CD8-positive, alpha-beta memory T cell (primary cell): ENCODE measurements at regions not wholly inside any gene's neighbourhood (a gene's known extent, or its start where the extent isn't known, plus 50 kb on each side); places are given as distances from the start of the nearest gene placed in this dataset.

Source experiments
- CTCF ChIA-PET: fragments of 350-600 bp; sonication (Branson Sonifier 250); formaldehyde crosslinking; loops from one replicate; lab custom pipeline; 2021; ENCODE audit warnings: antibody characterized with exemption; lab: Charles Lee
- POLR2A ChIA-PET: fragments of 350-600 bp; sonication (Branson Sonifier 250); formaldehyde crosslinking; loops from one replicate; lab custom pipeline; 2021; ENCODE audit warnings: antibody characterized with exemption; lab: Charles Lee
- DNase-seq, 5 donors: peaks; one replicate each; pipeline versions ENCODE4 v3.0.0 to v3.0.0-alpha.2; 2020 to 2022; ENCODE audit warnings: mixed read lengths in 1 of 5
- H3K27ac ChIP-seq: one replicate; pipeline ENCODE4 v1.7.0; 2013; ENCODE audit warnings: low read depth, mild to moderate bottlenecking, low read length, moderate library complexity
- H3K27me3 ChIP-seq: 2 replicates; pipeline ENCODE4 v1.7.0; 2013; ENCODE audit warnings: low read length, mild to moderate bottlenecking; ENCODE audit not compliant: insufficient read depth, poor library complexity, severe bottlenecking
- H3K36me3 ChIP-seq: 2 replicates; pipeline ENCODE4 v1.7.0; 2013; ENCODE audit warnings: mild to moderate bottlenecking, low read length, moderate library complexity; ENCODE audit not compliant: insufficient read depth
- H3K4me1 ChIP-seq: 2 replicates; pipeline ENCODE4 v1.7.0; 2013; ENCODE audit warnings: mild to moderate bottlenecking, low read length, moderate library complexity; ENCODE audit not compliant: insufficient read depth
- H3K4me3 ChIP-seq: 2 replicates; pipeline ENCODE4 v1.7.0; 2013; ENCODE audit warnings: mild to moderate bottlenecking, low read length
- H3K9me3 ChIP-seq: 2 replicates; pipeline ENCODE4 v1.7.0; 2013; ENCODE audit warnings: mild to moderate bottlenecking, low read length
- H3K27ac Mint-ChIP-seq, 8 donors: one replicate each; pipeline ENCODE4 v1.8.0; 2020 to 2021; ENCODE audit warnings: mixed read lengths in 8 of 8, mild to moderate bottlenecking in 6 of 8, inconsistent platforms in 3 of 8, moderate library complexity in 3 of 8
- H3K27me3 Mint-ChIP-seq, 2 donors: one replicate each; pipeline ENCODE4 v1.8.0; 2020 to 2021; ENCODE audit warnings: mixed read lengths in 2 of 2, mild to moderate bottlenecking in 1 of 2, moderate library complexity in 1 of 2
- H3K36me3 Mint-ChIP-seq, 3 donors: one replicate each; pipeline ENCODE4 v1.8.0; 2020 to 2021; ENCODE audit warnings: mixed read lengths in 3 of 3, inconsistent platforms in 1 of 3, mild to moderate bottlenecking in 1 of 3
- H3K4me1 Mint-ChIP-seq, 3 donors: one replicate each; pipeline ENCODE4 v1.8.0; 2020 to 2021; ENCODE audit warnings: mixed read lengths in 3 of 3, inconsistent platforms in 1 of 3, mild to moderate bottlenecking in 1 of 3
- H3K4me3 Mint-ChIP-seq, 7 donors: one replicate each; pipeline ENCODE4 v1.8.0; 2020 to 2021; ENCODE audit warnings: mixed read lengths in 7 of 7, mild to moderate bottlenecking in 6 of 7, moderate library complexity in 4 of 7, inconsistent platforms in 2 of 7
- H3K9me3 Mint-ChIP-seq, 5 donors: one replicate each; pipeline ENCODE4 v1.8.0; 2020 to 2022; ENCODE audit warnings: mixed read lengths in 5 of 5, mild to moderate bottlenecking in 3 of 5, moderate library complexity in 2 of 5, inconsistent platforms in 1 of 5

- H3K4me1 ChIP-seq: no peaks in the 10 kb centered on the region
- H3K9me3 ChIP-seq: no peaks in the 10 kb centered on the region
- no peak overlapping the region for H3K27ac ChIP-seq
- CTCF ChIA-PET: interaction anchor here (2.0 kb wide), 1 partner anchor 12 kb away, joined by 6 read pairs; no protein-coding TSS in a partner anchor
- H3K4me1 Mint-ChIP-seq: no peaks in the 10 kb centered on the region
- no peak overlapping the region for H3K27ac Mint-ChIP-seq
- peaks cover 0 to 6% (median 2%) of the 10 kb centered on the region in 5 donors for H3K9me3 Mint-ChIP-seq
- POLR2A ChIA-PET: no interaction called here
- no peak overlapping the region for H3K4me3 ChIP-seq
- no peak for DNase-seq
- no peaks in the 10 kb centered on the region for H3K36me3 Mint-ChIP-seq
- H3K4me3 Mint-ChIP-seq: no peak overlapping the region
- H3K36me3 ChIP-seq: no peaks in the 10 kb centered on the region
- H3K27me3 ChIP-seq: no peaks in the 10 kb centered on the region
- no peaks in the 10 kb centered on the region for H3K27me3 Mint-ChIP-seq
Measured at GRCh38 chr2:34012715-34013302, 413.7 kb upstream of the FAM98A start.

- CTCF ChIA-PET: interaction anchor here (2.0 kb wide), 1 partner anchor 13 kb away, joined by 6 read pairs; no protein-coding TSS in a partner anchor
- POLR2A ChIA-PET: no interaction called here
- Histone ChIP-seq H3K4me1 (no peaks in the 10 kb centered on the region), H3K27me3 (no peaks in the 10 kb centered on the region), H3K27ac (no peak overlapping the region), H3K4me3 (no peak overlapping the region), H3K9me3 (no peaks in the 10 kb centered on the region), H3K36me3 (no peaks in the 10 kb centered on the region)
- no peak overlapping the region for H3K4me3 Mint-ChIP-seq
- H3K36me3 Mint-ChIP-seq: no peaks in the 10 kb centered on the region
- H3K4me1 Mint-ChIP-seq: no peaks in the 10 kb centered on the region
- H3K27me3 Mint-ChIP-seq: no peaks in the 10 kb centered on the region
- no peak overlapping the region for H3K27ac Mint-ChIP-seq
- peaks cover 0 to 6% (median 2%) of the 10 kb centered on the region in 5 donors for H3K9me3 Mint-ChIP-seq
- DNase-seq: no peak
Measured at GRCh38 chr2:34011684-34012083, 412.6 kb upstream of the FAM98A start.

- Mint-ChIP-seq H3K36me3 (no peaks in the 10 kb centered on the region), H3K4me3 (no peak overlapping the region), H3K9me3 (peaks cover 0 to 5% (median 0%) of the 10 kb centered on the region in 5 donors), H3K4me1 (no peaks in the 10 kb centered on the region), H3K27me3 (no peaks in the 10 kb centered on the region), H3K27ac (no peak overlapping the region)
- Histone ChIP-seq H3K4me3 (no peak overlapping the region), H3K4me1 (no peaks in the 10 kb centered on the region), H3K9me3 (no peaks in the 10 kb centered on the region), H3K27ac (no peak overlapping the region), H3K27me3 (no peaks in the 10 kb centered on the region), H3K36me3 (no peaks in the 10 kb centered on the region)
- ChIA-PET POLR2A (no interaction called here), CTCF (no interaction called here)
- DNase-seq: no peak
Measured at GRCh38 chr2:34005901-34006300, 406.8 kb upstream of the FAM98A start.

- Histone ChIP-seq H3K9me3 (no peaks in the 10 kb centered on the region), H3K4me1 (no peaks in the 10 kb centered on the region), H3K27ac (no peak overlapping the region), H3K4me3 (no peak overlapping the region), H3K27me3 (no peaks in the 10 kb centered on the region), H3K36me3 (no peaks in the 10 kb centered on the region)
- Mint-ChIP-seq H3K27ac (no peak overlapping the region), H3K4me1 (no peaks in the 10 kb centered on the region), H3K4me3 (no peak overlapping the region), H3K27me3 (no peaks in the 10 kb centered on the region), H3K36me3 (no peaks in the 10 kb centered on the region), H3K9me3 (peaks cover 0 to 6% (median 0%) of the 10 kb centered on the region in 5 donors)
- POLR2A ChIA-PET: no interaction called here
- CTCF ChIA-PET: no interaction called here
- DNase-seq: no peak
Measured at GRCh38 chr2:34004936-34005335, 405.8 kb upstream of the FAM98A start.

GRCh38 chr2:34003795-34004194, 404.7 kb upstream of the FAM98A start:
- Mint-ChIP-seq H3K36me3 (no peaks in the 10 kb centered on the region), H3K27me3 (no peaks in the 10 kb centered on the region), H3K4me1 (no peaks in the 10 kb centered on the region), H3K9me3 (peaks cover 0 to 8% (median 0%) of the 10 kb centered on the region in 5 donors), H3K4me3 (no peak overlapping the region), H3K27ac (no peak overlapping the region)
- Histone ChIP-seq H3K4me3 (no peak overlapping the region), H3K27me3 (no peaks in the 10 kb centered on the region), H3K36me3 (no peaks in the 10 kb centered on the region), H3K27ac (no peak overlapping the region), H3K9me3 (no peaks in the 10 kb centered on the region), H3K4me1 (no peaks in the 10 kb centered on the region)
- no peak for DNase-seq
- ChIA-PET POLR2A (no interaction called here), CTCF (no interaction called here)

GRCh38 chr2:34001557-34001956, 402.5 kb upstream of the FAM98A start:
- peaks cover 2 to 18% (median 9%) of the 10 kb centered on the region in 5 donors for H3K9me3 Mint-ChIP-seq
- H3K27ac Mint-ChIP-seq: no peak overlapping the region
- H3K27ac ChIP-seq: no peak overlapping the region
- no peak for DNase-seq
- H3K4me1 Mint-ChIP-seq: no peaks in the 10 kb centered on the region
- CTCF ChIA-PET: no interaction called here
- H3K36me3 ChIP-seq: no peaks in the 10 kb centered on the region
- no peaks in the 10 kb centered on the region for H3K27me3 ChIP-seq
- POLR2A ChIA-PET: no interaction called here
- no peaks in the 10 kb centered on the region for H3K36me3 Mint-ChIP-seq
- no peaks in the 10 kb centered on the region for H3K27me3 Mint-ChIP-seq
- H3K4me3 ChIP-seq: no peak overlapping the region
- no peaks in the 10 kb centered on the region for H3K9me3 ChIP-seq
- H3K4me1 ChIP-seq: no peaks in the 10 kb centered on the region
- H3K4me3 Mint-ChIP-seq: no peak overlapping the region

- no peaks in the 10 kb centered on the region for H3K9me3 ChIP-seq
- no peaks in the 10 kb centered on the region for H3K36me3 ChIP-seq
- Mint-ChIP-seq H3K27ac (no peak overlapping the region), H3K4me1 (no peaks in the 10 kb centered on the region), H3K4me3 (no peak overlapping the region), H3K27me3 (no peaks in the 10 kb centered on the region), H3K36me3 (no peaks in the 10 kb centered on the region), H3K9me3 (peaks cover 0 to 5% (median 3%) of the 10 kb centered on the region in 5 donors)
- no peak overlapping the region for H3K4me3 ChIP-seq
- ChIA-PET POLR2A (no interaction called here), CTCF (no interaction called here)
- no peaks in the 10 kb centered on the region for H3K4me1 ChIP-seq
- DNase-seq: no peak
- no peaks in the 10 kb centered on the region for H3K27me3 ChIP-seq
- H3K27ac ChIP-seq: no peak overlapping the region
Measured at GRCh38 chr2:33984131-33984530, 385.0 kb upstream of the FAM98A start.

- no peaks in the 10 kb centered on the region for H3K27me3 Mint-ChIP-seq
- H3K4me1 Mint-ChIP-seq: no peaks in the 10 kb centered on the region
- Histone ChIP-seq H3K27me3 (no peaks in the 10 kb centered on the region), H3K4me3 (no peak overlapping the region), H3K9me3 (no peaks in the 10 kb centered on the region), H3K27ac (no peak overlapping the region), H3K4me1 (no peaks in the 10 kb centered on the region), H3K36me3 (no peaks in the 10 kb centered on the region)
- ChIA-PET CTCF (no interaction called here), POLR2A (no interaction called here)
- no peak overlapping the region for H3K27ac Mint-ChIP-seq
- H3K9me3 Mint-ChIP-seq: peaks cover 0 to 9% (median 5%) of the 10 kb centered on the region in 5 donors
- DNase-seq: no peak
- no peaks in the 10 kb centered on the region for H3K36me3 Mint-ChIP-seq
- no peak overlapping the region for H3K4me3 Mint-ChIP-seq
Measured at GRCh38 chr2:33978471-33978870, 379.4 kb upstream of the FAM98A start.
